SU-DHL-6 (cell line): ENCODE measurements at regions not wholly inside any gene's neighbourhood (a gene's known extent, or its start where the extent isn't known, plus 50 kb on each side); places are given as distances from the start of the nearest gene placed in this dataset.

Experiments
- CTCF ChIP-seq: fragments of 200-600 bp; sonication (generic); IDR thresholded peaks from one replicate; pipeline ENCODE4 v1.5.1; 2017; ENCODE audit warnings: antibody characterized with exemption, mild to moderate bottlenecking, low read length, moderate library complexity; ENCODE audit not compliant: insufficient read depth, poor library complexity, severe bottlenecking
- EZH2phosphoT487 ChIP-seq: fragments of 200-600 bp; sonication (generic), shearing (Covaris generic); conservative IDR thresholded peaks from 2 replicates; pipeline ENCODE4 v1.6.1; 2018; ENCODE audit warnings: mild to moderate bottlenecking, antibody characterized with exemption, low read length, moderate library complexity, mixed read lengths

GRCh38 chr9:16143310-16143709 lies 590.5 kb downstream of the CCDC171 start:
- TF ChIP-seq CTCF (no peak), EZH2phosphoT487 (no peak)
